IPS-NIHi7 (cell line): ENCODE measurements at regions not wholly inside any gene's neighbourhood (a gene's known extent, or its start where the extent isn't known, plus 50 kb on each side); places are given as distances from the start of the nearest gene placed in this dataset.

Experiments
- DNase-seq: peaks from one replicate; pipeline ENCODE4 v3.0.0; 2012; ENCODE audit warnings: mixed read lengths; ENCODE audit errors: extremely low spot score

GRCh38 chr3:94990952-94991705 is 928.3 kb downstream of the NSUN3 start:
- DNase-seq = no peak

DNA sequence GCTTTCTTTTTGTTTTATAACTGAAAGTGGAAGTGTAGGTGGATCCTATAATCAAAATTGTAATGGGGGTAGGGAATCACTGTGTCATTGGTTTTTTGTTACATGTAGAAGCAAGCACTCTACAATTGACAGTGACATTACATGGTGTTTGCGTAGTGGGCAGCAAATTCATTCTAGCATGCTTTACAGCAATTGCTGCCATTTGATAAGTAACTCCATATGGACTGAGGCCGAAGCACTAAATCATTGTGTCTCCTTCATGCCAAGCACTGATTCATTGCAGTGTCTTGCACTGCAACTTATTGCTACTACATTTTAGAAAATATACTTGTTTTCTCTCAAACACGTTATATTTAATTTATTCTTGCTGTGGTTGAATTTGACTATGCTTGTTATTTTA is 933.9 kb downstream of the NSUN3 start:
- no peak for DNase-seq

DNA sequence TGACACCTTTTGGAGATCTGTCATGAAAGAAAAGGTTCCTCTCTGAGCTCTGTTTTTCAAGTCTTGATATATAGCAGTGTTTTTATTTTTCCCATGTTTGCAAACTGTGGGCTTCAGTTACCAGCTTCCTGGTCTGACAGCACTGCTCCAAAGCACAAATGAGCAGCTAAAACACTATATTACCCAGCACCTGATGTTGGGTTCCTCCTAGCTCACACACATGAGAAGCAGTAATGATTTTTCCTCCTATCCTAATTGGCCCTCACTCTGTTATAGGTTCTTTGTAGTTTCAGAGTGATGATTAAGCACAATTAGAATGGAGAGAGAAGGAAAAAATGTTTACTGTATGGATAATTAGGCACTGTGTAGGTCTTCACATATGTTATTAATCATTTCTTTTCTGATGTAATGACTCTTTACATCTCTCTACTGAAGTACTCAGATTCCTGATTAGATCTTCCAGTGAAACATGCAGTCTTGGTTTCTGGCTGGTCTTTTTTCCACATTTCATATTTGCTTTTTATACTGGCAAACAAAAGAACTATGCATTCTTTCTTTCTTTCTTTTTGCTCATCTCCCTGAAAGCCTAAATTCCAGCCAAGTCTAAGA is 939.7 kb downstream of the NSUN3 start:
- no peak for DNase-seq

- DNase-seq = no peak
Observed at GRCh38 chr3:95028688-95029087, 965.8 kb downstream of the NSUN3 start.

GRCh38 chr3:95029644-95030043 is 966.8 kb downstream of the NSUN3 start:
- no peak for DNase-seq

DNA sequence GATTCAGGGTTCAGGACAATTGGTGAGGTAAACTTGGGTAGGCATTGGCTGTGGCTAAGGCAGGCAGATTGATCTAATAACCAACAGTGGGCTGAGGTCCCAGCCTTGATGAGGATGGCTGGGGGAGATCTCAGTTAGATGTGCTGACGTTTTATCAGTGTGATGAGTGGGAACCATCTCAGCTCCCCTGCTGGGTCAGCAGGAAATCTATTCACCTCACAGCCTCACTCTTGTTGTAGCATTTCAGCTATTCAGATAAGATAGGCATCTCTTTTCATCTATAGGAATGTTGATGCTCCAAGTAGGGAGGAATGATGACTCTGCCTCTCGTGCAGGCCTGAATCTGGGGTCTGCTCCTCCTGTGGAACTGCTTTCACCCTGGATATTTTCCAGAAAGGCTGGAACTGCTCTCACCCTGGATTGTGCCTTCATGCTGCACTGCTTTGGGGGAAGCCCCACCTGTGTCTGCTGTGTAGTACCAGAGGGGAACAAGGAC is 973.7 kb downstream of the NSUN3 start:
- DNase-seq = peak; percentile 15

GRCh38 chr3:95037097-95037496 is 974.2 kb downstream of the NSUN3 start:
- no peak for DNase-seq

- DNase-seq = no peak
Observed at GRCh38 chr3:95037927-95038326, 975.1 kb downstream of the NSUN3 start.

GRCh38 chr3:95044101-95044500 is 981.2 kb downstream of the NSUN3 start:
- DNase-seq = no peak

- no peak for DNase-seq
Observed at GRCh38 chr3:95048564-95048963, 985.7 kb downstream of the NSUN3 start.

- DNase-seq = no peak
Observed at GRCh38 chr3:95049841-95050240, 987.0 kb downstream of the NSUN3 start.

DNA sequence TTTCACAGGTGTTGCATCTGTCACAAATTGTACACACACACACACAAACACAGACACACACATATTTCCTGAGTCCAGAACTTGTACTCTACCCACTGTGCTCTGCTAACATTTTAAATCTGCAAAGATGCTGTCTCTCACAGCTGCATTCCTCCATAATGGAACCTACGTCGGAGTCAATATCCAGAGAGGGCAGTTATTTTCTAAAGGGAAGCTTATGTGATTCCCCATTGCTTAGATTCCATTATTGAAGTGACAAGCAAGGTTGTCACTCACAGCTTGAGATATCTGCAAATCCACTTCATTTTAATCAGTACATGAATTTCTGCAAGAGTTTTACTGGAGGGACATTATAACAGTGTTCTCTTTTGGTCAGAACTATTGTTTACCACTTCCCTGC is 992.4 kb downstream of the NSUN3 start:
- no peak for DNase-seq

- no peak for DNase-seq
Observed at GRCh38 chr3:95082191-95082590, 1019.3 kb downstream of the NSUN3 start.

- no peak for DNase-seq
Observed at GRCh38 chr3:95084738-95085137, 1021.9 kb downstream of the NSUN3 start.

GRCh38 chr3:95088464-95088863 is 1025.6 kb downstream of the NSUN3 start:
- peak; percentile 9 for DNase-seq

GRCh38 chr3:95097493-95097892 is 1034.6 kb downstream of the NSUN3 start:
- DNase-seq = no peak

DNA sequence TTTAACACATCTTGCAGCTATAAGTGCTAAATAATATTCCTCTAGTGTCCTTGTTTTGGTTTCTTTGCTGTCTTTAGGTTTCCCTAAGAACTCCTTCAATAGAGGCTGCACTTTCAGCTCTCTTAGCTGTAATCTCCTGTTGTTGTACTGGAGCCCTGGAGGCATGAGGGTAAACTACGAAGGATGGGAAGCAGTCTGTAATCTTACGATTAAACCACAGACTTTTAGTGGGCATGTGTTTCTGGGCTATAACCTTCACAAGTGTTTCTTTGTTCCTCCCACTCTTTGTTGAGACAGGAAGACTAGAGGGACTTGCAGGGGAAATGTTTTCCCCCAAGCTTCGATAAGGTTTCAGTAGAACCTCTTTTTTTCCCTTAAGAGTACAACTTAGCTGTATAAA is 1058.1 kb downstream of the NSUN3 start:
- peak; percentile 9 for DNase-seq

DNA sequence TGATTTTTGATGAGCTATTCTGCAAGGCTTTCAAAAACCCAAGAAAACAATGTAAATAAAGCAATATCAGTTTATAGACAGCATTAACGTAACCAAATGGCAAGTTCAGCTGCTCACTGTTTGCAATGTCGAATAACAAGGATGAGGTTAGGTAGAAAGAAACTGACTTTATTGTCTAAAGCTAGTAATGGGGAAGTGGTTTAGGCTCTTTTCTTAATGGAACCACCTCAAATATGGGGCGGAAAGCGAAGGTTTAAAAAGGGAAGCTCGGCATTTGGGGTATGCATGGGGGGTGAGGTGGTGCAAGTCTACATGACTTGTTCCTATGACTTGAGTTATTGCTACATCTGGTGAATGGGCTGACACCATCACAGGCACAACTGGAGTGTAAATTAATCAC is 1060.2 kb downstream of the NSUN3 start:
- DNase-seq = no peak

DNA sequence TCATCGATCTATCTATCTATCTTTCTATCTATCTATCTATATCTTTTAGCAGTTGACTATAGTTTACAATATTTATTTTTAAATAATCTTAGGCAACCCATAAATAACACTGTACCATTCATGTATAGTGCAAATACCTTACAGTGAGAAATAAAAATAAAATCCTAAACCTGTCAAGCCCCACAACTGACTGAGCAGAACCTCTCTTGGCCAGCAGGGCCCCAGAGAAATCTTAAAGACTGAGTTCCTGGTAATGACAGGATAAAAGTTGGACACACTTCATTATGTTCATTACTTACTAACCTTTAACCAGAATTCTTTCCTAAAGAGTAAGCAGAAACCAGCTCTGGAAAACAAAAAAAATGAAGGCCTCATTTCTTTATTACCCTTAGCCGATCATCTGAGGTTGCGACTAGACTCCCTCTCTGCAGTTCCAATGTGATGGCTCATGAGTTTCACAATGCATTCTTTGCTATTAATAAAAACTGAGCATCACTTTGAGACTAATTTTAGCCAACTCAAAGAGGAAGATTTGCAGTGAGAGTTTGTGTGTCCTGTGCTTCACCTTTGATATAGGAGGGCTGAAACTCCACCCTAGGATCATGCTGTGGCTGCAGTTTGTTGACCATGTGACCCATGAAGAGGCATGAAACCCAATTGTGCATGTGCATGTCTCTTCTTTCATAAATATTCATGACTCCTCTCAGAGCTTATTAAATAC is 1072.0 kb downstream of the NSUN3 start:
- DNase-seq = no peak

DNA sequence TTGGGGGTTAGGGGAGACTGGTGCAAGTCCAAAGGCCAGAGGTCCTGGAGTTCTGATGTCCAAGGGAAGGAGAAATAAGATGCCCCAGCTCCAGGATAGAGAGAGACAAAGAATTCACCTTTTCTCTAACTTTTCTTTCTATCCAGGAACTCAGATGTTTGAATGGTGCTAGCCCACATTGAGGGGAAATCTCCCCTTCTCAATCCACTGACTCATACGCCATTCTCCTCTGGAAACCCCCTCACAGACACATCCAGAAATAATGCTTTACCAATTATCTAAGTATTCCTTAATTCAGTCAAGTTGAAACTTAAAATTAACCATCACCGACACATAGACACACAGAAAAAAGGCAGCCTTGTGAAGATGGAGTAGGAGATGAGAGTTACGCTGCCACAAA is 1085.2 kb downstream of the NSUN3 start:
- DNase-seq = no peak

DNA sequence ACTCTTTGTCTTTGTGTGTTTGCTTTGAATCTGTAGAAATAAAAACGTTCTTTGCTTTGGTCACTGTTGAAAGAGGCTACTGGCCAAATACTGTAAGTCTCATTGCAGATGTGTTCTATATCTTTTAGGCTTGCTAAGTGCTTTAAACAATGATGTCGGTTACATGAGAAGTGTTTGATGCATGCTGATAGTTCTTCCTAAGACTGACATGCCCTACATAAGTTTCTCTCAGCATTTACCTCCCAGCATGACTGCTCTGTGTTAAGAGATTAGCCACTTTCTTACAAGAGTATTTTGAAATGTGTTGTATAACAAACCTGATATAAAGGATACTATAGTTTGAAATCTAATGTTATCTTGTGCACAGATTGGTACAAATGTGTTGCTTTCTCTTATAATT is 1088.7 kb downstream of the NSUN3 start:
- no peak for DNase-seq

DNA sequence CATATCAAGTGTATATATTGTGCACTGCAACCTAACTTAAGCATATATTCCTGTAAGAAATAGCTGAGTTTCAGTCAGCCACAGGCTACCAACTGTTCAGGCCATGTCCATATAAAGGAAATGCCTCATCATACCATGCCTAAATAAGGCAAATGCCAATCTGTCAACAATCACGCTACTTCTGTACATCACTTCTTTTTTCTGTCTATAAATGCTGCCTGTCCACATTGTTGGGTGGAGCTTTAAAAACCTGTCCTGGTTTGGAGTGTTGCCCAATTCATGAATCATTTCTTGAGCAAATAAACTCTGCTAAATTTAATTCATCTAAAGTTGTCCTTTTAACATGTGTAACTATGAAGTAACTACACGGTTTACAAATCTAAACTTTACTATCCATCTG is 1091.9 kb downstream of the NSUN3 start:
- DNase-seq = no peak

DNA sequence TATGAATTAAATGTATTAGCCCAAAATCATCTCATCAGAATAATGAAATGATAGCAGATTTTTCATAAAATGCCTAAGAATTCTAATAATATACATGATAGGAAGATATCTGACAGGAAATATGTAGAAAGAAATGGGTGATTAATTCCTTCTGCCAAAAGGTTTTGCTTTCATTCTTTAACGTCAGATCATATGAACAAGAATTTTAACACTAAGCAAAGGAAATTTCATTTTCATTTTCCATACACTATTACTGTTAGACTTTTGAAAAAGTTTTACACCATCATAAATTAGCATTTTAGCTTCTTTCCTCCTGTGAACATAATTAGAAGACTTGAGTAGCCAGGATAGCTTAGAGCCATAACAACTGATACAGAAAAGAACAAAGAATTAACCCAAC is 1099.9 kb downstream of the NSUN3 start:
- no peak for DNase-seq
